Hematopoietic multipotent progenitor cell treated with erythropoietin and hydrocortisone succinate and interleukin-3 and kit ligand, for 17 days (in vitro differentiated cells): ENCODE measurements at regions not wholly inside any gene's neighbourhood (a gene's known extent, or its start where the extent isn't known, plus 50 kb on each side); places are given as distances from the start of the nearest gene placed in this dataset.

Experiments
- DNase-seq: peaks from one replicate; pipeline ENCODE4 v3.0.0-alpha.2; 2015; ENCODE audit warnings: low spot score

GRCh38 chr11:115848080-115848479 is 343.9 kb upstream of the CADM1 start:
- DNase-seq = no peak

GRCh38 chr11:115845872-115846271 is 341.7 kb upstream of the CADM1 start:
- DNase-seq = no peak

- DNase-seq = no peak
These were observed 339.5 kb upstream of the CADM1 start for GRCh38 chr11:115843685-115844084.

DNA sequence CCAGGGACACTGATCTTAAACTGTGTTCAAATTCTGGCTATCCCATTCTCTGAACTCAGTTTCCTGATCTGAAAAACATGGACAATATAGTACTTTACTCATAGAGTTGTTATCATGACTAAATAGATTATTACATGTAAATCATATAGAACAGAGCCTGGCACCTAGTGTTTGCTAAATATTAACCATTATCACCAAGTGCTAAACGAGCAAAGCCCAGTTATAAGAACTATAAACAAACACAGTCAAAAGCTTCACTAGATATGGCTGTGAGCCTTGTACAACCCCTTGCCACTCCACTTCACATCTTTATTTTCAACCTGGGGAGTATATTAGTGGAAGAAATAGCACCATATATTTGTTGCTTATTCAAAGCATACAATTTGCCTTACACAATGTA is 338.9 kb upstream of the CADM1 start:
- DNase-seq = no peak

- no peak for DNase-seq
These were observed 315.8 kb upstream of the CADM1 start for GRCh38 chr11:115820026-115820425.

- no peak for DNase-seq
These were observed 314.8 kb upstream of the CADM1 start for GRCh38 chr11:115819014-115819413.

DNA sequence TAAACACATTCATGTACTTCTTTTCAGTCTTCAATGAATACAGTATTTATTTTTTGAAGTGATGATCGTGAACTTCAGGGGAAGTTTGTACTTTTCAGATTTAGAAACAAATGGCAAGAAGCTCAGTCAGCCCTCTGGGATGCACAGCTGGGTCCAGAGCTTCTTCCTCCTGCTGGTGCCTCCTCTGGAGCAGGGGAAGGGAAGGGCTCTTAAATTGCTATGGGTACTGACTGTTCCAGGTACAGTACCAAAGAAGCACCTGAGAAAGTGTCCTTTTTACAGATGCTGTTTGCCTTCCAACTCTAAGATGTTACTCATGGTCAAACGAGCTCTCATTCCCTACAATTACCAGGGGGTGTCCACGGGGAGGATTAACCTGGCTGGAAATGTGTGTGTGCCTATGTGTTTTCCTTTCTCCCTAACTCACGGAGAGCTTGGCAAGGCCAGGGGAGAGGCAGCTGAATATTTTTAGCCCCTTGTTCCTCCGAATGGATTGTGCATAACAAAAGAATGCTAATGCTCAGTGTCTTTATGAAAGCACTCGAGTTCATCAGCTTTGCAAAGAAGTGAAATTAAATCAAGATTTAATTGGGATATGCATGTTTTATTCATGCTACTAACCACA is 313.7 kb upstream of the CADM1 start:
- DNase-seq = no peak

DNA sequence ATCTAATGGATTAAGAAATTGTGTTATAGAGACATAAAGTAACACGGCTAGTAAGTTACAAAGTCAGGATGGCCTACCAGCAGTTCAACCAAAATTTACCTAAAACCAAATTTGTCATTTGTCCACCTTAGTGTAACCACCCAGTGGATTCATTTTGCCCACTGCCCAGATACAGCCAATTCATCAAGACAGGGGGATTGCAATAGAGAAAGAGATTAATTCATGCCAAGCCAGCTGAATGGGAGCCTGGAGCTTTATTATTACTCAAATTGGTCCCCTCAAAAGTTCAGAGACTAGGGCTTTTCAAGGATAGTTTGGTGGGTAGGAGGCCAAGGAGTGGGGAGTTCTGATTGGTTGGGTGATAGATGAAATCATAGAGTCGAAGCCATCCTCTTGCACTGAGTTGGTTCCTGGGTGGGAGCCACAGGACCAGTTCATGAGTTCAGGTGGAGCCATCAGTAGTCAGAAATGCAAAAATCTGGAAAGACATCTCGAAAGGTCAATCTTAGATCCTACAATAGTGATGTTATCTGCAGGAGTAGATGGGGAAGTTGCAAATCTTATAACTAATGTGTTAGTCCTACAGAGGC is 304.2 kb upstream of the CADM1 start:
- DNase-seq = no peak

- DNase-seq = no peak
These were observed 301.8 kb upstream of the CADM1 start for GRCh38 chr11:115806056-115806455.

GRCh38 chr11:115803073-115803740 is 299.0 kb upstream of the CADM1 start:
- no peak for DNase-seq

DNA sequence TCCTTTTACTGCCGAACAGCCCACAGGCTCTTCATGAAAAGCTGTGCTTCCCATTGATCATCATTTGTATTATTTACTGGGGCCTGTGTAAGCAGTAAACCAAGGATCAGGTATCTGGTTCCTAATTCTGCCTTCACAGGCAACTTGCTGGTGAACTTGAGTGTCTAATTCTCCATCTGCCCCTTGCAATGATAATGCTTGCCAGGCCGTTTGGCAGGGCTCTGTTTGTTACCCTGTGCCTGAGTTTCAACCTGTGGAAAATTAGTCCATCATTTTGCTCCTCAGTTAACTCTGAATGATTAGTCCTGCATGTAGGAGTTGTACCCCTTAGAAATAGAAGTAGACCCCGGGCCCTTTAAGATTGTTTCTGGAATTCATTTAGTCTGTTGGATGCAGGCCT is 298.4 kb upstream of the CADM1 start:
- DNase-seq = no peak

GRCh38 chr11:115792903-115793302 is 288.7 kb upstream of the CADM1 start:
- DNase-seq = no peak

DNA sequence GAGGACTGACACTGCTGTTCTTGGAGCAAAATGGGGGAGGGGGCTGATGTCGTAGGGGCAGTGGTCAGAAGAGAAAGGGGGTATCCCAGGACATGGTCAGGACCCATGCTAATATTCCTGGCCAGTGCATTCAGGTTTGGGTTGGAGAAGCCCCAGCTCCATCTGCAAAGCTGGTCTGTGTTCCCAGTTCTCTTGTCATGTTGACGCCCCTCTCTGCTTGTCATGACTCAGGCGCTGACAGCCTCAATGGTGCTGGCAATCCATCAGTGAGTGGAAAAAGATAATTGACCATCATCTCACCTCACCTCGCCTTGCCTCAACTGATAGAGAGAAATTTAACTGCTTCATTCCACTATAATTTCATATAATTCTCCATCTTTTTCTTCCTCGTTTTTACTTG is 283.1 kb upstream of the CADM1 start:
- no peak for DNase-seq

DNA sequence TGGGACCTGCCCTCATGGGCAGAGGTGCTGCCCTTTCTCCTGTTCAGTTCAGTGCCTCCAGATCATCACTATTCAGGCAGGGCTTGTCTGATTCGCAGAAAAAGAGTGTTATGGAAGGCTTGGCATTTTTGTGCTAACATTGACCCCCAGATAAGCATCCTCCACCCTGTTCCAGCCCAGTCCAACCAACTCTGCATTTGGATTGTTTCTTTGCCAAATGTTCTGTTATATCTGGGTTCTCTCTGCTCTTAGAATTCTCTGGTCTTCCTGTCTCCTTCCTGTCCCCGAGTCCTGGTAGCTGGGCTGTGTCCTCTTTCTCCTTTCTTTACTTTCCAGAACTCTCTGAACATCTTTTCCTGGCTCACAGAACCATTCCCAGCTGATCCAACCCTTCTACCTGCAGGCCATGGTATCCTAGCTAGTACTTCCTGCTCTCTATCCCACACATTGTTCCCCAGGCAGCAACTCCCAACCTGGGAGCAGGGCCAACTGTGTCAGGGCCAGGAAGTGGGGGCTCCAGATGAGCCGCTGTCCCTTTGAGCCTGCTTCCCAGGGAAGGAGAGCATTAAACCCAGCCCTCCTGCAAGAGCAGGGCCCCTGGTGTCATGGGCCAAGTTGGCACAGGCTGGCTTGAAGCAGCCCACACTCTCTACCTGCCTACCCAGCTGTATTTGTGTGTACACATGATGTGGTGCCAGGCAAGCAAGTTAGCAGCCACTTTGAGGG is 280.7 kb upstream of the CADM1 start:
- DNase-seq = no peak

- no peak for DNase-seq
These were observed 276.6 kb upstream of the CADM1 start for GRCh38 chr11:115780646-115781362.

- DNase-seq = no peak
These were observed 274.9 kb upstream of the CADM1 start for GRCh38 chr11:115778928-115779650.

DNA sequence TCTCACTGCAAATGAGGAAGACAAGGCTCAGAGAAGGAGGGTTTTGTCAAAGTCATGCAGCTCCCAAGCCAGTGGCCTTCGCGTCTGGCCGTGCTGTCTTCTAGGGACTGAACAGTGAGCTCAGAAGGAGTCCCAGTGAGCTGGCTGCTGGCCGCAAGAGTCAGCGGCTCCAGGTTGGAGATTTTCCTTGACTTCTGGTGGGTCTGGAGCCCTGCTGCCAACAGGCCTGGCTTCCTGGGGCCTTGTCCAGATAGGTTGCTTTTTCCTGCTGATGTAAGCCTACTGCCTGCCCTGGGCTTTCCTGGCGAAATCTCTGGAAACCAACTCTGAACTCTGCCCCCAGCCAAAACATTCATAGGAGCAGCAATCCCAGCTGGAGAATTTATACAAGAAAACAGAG is 272.7 kb upstream of the CADM1 start:
- DNase-seq = no peak

GRCh38 chr11:115775846-115776245 is 271.6 kb upstream of the CADM1 start:
- no peak for DNase-seq

DNA sequence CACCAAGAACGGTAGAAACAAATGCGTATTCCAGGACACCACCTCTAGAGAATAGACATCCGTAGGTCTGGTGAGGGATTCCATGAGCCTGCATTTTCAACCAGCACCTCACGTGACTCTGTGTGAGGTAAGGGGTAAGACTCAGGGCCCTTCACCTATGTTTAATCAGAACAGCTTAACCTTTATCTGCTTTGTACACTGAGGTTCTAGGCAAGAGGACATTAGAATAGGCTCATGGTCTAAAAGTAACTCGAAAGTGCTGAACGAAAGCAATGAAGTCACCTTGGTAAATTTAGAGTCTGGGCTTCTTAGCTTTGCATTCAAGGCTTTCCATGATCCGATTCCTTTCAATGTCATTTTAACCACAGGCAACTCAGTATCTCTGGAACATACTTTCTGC is 270.5 kb upstream of the CADM1 start:
- no peak for DNase-seq

- DNase-seq = no peak
These were observed 265.7 kb upstream of the CADM1 start for GRCh38 chr11:115769891-115770290.

- DNase-seq = no peak
These were observed 263.7 kb upstream of the CADM1 start for GRCh38 chr11:115767883-115768282.
